ENCODE measurements at regions not wholly inside any gene's neighbourhood (a gene's known extent, or its start where the extent isn't known, plus 50 kb on each side); places are given as distances from the start of the nearest gene placed in this dataset.
A peak's percentile ranks its signal among the peaks of the same experiment; 100 is the strongest.

- DNase-seq, result no peak
Observed at GRCh38 chr9:21565155-21565554, 83.0 kb upstream of the IFNE start.

DNA sequence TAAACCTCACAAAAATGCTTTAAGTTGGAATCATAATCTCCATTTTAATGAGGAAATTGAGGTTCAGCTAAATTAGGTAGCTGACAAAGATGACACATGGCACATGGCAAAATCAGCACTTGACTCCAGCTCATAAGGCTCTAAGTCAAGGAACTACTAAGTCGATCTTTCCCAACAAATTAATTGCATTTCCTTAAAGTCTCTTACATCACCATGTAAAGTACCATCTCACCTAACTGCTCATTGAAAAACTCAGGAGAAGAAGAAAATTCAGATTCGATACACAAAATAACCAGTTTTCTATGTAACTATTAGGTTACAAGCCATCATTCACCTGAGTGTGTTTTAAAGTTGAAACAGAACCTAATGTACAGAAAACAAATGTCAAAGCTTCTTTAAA lies 85.8 kb upstream of the IFNE start:
- DNase-seq, result no peak

DNA sequence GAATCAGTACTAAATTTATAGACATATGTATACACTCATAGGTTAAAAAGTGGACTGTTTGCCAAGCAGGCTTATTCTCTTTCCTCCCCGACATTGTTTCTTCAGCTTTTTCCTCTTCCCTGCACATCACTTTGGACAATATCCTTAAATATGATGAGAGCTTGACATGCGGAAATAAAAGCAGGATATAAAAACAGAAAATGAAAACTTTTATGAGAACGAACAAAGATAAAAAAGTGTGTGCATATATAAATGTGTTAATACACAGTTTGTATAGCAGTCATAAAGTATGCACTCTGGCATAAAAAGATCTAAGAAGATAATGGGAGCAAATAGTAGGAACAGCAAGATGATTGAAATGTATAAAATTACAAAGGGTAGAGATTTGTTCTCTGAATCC lies 86.4 kb upstream of the IFNE start:
- DNase-seq, result no peak

DNA sequence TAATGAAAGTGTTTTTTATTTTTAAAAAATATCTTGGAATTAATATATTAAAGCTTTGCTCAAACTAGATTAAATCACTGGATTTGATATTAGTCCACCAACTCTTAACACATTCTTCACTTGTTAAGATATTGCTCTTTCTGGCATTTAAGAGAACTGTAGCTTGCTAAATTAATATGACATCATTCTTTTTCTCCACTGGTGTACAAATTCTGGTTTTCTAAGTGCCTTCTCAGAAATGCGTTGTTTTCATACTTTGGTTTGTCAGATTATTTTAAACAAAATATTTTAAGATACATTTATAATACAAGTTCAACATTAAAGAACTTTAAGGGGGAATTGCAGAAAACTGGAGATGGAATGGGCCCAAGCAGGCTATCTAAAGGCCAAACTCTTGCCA lies 87.6 kb upstream of the IFNE start:
- no peak for DNase-seq

GRCh38 chr9:21570643-21571275 lies 88.6 kb upstream of the IFNE start:
- no peak for DNase-seq

DNA sequence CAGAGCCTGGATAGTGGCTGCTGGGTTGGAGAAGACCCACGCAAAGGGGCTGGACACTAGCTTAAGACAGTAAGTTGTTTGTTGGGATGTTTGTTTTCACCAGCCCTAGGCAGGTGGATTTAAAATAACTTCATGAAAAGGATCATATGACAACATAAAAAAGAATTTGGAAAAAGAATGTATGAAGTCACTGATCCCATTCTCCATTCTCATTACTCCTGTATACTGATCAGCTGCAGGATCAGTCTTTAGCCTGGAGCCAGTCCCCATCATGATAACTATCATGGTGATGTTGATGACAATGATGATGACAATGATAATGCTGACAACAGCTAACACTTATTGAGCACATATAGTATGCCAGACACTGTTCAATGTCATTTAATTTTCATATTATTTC lies 92.1 kb upstream of the IFNE start:
- DNase-seq, result no peak

DNA sequence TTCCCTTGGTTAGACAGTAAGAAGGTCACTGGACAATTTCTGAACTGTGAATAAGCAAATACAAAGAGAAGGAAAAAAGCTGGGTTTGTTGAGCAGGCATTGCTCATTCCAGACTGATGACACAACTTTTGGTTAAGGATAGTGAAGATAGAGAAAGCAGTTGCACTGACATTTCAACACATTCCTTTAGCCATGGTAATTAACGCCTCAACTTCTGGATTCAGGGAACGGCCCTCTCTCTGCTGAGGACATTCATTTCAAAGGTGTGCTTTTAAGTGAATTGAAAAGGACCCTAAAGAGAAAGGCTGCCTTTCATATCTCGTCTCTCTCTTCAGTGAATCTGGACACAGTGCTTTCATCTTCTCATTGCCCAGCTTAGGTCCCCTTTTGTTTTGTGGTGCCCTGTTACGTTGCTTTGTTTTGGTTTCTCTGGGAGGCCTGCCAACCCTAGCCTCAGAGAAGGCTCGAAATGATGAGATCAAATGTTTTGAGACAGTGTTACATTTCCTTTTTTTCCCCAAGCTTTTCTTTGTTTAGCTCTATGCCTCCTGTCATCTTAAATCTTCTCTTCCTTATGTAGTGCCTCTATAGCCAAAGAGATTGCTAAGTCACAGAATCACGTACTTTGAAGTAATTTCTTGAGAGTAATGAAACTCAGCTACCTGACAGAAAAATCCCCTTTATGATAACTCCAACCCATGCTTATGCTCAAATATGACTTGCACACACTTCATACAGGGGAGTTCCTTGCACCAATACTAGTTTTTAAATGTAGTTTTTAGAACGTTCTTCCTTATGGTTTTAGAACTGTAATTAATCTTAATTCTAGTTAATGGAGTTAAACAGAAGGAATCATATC lies 94.4 kb upstream of the IFNE start:
- peak; percentile 14 for DNase-seq

- no peak for DNase-seq
Observed at GRCh38 chr9:21579247-21579671, 97.1 kb upstream of the IFNE start.

DNA sequence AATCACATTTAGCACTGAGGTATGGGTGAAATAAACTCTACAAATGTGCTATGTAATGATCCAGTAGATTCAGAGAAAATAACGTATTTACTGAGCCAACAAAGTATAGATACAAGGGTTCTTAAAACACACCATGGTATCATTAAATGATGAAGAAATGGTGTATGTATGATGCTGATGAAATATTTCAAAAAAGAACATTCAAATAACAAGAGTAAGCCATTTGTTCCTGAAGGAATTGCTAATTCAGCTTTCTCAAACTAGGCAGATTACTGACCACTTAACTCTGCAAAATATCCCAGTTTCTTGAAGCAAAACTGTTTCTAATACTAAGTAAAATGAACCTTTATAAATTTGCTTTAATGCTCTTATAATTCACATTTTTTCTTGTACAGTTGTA lies 97.6 kb upstream of the IFNE start:
- no peak for DNase-seq

DNA sequence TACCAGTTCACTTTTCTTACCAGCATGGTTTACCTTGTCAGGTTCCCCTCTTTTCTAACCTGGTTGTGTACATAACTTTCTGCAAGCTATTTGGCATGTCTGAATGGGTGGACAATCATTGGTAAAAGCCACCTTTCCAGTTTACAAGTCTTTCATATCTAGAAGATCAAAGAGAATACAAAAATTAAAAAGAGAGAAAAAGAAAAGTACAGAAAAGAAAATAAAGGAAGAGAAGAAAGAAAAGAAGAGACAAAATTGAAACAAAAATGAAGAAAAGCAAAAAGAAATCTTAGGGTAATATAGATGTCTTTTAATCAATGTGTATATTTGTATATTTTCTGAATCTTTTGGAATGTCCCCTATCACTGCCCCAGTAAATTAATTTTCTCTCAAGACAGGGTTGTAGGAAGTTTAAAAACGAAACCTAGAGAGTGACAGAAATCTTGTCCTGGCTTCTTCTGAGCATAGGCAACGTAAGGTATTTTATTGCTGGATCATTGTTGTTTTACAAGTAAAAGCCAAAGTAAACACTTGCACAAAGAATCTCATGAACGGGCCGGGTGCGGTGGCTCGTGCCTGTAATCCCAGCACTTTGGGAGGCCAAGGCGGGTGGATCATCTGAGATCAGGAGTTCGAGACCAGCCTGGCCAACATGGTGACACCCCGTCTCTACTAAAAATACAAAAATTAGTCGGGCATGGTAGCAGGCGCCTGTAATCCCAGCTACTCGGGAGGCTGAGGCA lies 98.7 kb upstream of the IFNE start:
- no peak for DNase-seq

DNA sequence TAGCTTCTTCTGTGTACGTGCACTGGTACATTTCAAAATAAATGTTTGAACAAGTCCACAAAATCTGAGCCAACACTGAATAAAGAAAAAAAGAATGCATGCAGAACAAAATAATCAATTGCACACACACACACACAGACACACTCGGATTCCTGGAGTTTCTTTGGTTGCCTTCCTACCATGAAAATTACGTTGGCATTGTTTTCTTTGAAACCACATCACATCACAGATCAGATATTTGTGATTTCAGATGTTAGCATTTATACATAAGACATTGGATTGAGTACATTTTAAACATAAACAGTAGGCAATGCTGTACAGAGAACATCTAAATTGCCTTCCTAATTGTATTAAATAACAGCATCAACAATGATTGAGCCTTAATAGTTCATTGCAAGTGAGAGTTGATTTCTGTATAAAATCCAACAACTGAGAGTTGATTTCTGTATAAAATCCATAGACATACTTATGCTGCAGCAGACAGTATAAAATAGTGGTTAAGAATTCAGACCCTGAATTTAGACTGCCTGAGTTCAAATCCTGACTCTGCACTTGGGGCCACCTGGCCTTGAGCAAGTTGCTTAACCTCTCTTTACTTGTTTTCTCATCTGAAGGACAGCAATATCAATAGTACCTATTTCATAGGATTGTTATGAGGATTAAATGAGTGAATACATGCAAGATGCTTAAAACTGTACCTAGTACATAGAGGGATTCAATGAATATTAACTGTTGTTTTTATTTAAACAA lies 101.7 kb upstream of the IFNE start:
- no peak for DNase-seq

DNA sequence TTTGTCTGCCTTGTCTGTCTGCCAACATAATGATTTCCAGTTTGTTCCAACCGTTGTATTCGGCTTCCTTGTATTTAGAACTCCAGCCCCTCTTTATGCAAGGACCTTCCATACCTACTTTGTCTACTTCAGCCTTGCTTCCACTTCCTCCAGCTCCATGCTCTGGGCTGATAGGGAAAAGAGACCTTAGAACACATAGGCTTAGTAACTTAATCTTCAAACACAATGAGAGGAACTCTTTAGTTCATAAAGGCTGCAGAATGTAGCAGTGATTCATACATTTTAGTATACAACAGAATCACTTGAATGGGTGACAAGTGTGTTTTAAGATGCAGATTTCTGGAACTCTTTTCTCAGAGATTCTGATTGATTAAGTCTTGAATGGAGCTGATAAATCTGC lies 102.8 kb upstream of the IFNE start:
- DNase-seq, result no peak

DNA sequence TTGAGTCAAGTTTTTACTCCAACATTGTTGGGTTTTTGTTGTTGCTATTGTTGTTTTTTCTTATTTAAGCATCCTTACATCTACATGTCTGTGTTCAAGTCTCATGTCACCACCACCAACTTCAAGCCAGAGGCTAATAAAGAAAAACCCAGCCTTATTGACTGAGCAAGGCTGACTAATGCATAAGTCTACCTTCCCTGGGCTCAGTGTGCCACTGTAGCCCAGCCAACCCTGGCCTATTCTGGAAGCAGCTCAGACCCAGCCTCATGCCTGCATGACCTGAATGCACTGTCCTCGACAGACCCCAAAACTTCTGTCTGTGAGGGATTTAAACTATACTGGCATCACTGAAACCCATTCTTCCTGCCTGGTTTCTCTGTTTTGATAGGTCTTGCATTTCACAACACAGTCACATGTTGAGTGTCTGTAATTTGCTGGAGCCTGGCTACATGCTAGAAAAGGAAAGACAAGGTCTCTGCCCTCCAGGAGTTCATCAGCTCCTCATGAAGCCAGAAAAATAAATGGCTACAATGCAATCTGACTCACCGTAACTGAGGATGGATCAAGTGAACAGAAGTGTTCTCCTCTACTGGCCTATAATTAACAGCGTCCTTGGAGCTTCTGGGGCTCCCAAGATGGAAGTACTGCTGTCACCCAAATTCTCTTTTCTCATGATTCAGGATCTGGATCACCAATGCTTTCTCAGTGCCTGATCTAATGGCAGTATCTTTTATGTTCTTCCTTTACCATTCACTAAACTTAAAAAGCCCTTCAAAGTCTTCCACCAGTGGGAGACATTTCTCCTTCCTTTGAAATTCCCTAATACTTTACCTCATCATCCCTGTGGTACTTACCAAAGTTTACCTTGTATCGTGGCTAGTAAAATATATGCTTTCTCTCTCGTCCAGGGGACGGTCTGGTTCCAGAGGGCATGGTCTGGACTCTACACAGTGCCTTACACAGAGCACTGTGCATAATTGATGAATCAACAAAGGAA lies 103.9 kb upstream of the IFNE start:
- DNase-seq, result no peak

DNA sequence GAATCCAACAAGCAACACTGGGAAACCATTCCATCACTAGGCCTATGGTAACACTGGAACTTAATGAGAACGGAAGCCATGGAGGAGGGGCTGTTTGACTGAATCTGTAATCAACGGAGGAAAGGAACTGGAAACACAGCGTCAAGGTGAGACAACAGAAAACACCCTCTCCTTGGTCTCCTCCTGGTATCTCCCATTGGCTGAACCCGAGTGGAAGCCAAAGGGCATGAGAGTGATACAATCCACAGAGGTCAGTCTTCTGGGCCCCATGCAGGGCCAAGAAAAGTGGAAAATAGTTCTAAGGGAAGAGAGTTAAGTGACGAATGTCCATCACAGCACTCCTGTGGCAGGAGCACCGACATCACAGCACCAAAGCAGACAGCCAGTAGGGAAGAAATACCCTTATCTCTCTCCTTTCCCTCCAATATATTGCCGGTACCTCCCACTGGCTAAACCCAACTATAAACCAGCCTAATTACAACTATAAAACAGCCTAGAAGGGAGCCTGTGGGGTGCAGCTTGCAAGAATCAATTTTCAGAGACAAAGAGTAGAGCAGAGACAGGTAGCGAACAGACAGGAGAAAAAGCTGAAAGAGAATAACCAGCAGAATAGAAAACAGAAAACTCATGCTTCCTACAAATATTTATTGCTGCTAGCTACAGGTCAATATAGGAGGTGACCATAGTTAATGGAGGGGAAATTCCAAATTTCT lies 107.4 kb upstream of the IFNE start:
- DNase-seq, result no peak

DNA sequence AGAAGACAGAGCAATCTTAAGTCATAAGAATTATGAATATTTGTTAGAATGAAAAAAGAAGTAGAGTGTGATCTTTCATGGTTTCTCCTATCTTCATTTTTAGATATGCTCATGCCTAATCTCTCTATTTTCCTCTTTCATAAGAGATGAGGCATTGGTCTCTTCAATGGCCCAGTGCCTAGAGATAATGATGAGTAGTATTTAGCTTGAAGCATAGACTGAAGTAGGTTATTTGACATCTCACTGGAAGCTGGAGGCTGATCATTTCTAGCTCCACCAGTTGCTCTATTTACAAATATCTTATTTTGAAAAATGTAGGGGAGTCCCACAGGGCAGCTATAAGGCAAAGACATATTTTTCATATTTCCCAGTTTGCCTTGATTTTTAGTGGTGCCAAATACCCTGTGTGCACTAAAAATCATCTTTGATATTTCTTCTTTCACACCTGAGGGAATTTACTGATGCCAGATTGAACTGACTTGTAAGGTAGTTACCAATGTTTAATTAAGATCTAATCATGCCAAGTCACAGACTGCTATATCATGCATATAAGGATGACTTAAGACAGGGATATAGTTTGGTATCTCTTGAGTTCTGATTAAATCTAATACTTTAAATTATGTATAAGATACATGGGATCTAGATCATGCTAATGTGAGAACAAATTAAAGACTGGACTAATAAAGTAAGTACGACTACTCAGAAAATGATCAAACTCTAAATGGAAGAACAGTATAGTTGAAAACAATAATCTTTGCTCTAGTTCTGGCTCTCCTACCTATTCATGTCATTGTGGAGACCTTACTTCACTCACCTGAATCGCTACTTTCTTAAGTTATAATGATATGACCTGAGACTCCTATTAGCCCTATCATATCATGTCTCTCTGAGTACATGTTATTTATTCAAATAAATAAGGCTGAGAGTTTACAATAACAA lies 108.2 kb upstream of the IFNE start:
- DNase-seq, result no peak

- DNase-seq, result peak; percentile 48
Observed at GRCh38 chr9:21591221-21592062, 109.3 kb upstream of the IFNE start.

DNA sequence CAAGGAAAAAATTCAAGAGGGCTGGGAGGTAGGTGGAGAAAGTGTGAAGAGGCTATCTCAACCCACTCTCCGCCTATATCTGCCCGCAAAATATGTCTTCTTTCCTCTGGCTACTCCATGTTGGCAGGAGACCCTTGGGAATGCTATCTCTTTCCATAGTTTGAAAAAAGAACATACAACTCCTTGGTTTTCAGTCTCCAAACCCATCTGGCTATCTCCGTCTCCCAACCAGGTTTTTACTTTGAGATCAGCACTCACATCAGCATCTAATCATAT lies 109.9 kb upstream of the IFNE start:
- no peak for DNase-seq

- DNase-seq, result no peak
Observed at GRCh38 chr9:21597284-21597683, 115.2 kb upstream of the IFNE start.

DNA sequence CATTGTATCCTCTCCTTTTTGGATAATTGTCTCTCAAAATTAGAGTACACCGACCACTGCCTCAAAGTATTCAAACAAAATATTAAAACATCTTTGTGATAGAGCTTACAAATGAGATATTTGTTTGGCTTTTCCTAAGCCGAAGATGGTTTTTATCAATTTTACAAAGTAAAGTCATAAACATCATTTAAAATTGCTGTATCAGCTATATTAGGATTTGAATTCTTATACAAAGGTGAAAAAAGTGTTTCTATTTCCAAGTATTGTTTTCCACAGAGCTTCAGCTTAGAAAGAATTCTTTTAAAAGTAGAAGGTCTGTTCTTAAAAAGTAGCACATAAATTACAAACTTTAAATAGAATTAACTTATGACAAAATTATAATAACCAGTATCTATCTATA lies 116.6 kb upstream of the IFNE start:
- DNase-seq, result no peak
